ENCODE measurements at regions not wholly inside any gene's neighbourhood (a gene's known extent, or its start where the extent isn't known, plus 50 kb on each side); places are given as distances from the start of the nearest gene placed in this dataset.
"Not testable (repeated sequence)": the region's sequence is repeated elsewhere in the genome, so short reads cannot be mapped to it uniquely, and the experiment has no call there.

DNA sequence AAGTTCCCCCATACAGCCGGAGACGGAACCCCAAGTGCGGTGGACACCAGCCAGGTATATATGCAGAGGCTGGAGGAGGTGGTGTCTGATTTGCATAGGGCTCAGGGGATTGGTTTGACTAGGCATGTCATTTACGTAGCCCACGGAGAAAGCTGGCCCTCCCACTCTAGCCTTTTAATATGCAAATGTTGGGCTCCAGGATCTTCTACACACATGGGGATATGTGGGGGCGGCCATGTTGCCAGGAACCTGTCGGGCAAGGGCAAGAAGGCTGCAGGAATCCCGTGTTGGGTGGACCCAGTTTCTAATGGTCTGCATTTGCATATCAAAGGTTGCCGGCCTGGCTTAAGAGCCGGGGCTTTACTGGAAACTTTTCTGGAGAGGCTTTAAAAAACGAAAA, 57.4 kb downstream of the FTHL17 start:
- H3K36me3 ChIP-seq (ENCODE audit: control insufficient read depth in 5 of 5, insufficient read depth in 5 of 5, low read length in 5 of 5); H3K9ac ChIP-seq (ENCODE audit: low read length in 5 of 5); H3K4me1 ChIP-seq (ENCODE audit: control insufficient read depth in 5 of 5, insufficient read depth in 5 of 5, low read length in 5 of 5); H3K4me3 ChIP-seq (ENCODE audit: low read depth in 1 of 5, low read length in 5 of 5); H3K27ac ChIP-seq (ENCODE audit: low read depth, low read length); H3K9me3 ChIP-seq (ENCODE audit: control insufficient read depth in 5 of 5, low read length in 5 of 5); H3K27me3 ChIP-seq (ENCODE audit: control insufficient read depth in 5 of 5, insufficient read depth in 4 of 5, low read length in 5 of 5): not testable (repeated sequence)

DNA sequence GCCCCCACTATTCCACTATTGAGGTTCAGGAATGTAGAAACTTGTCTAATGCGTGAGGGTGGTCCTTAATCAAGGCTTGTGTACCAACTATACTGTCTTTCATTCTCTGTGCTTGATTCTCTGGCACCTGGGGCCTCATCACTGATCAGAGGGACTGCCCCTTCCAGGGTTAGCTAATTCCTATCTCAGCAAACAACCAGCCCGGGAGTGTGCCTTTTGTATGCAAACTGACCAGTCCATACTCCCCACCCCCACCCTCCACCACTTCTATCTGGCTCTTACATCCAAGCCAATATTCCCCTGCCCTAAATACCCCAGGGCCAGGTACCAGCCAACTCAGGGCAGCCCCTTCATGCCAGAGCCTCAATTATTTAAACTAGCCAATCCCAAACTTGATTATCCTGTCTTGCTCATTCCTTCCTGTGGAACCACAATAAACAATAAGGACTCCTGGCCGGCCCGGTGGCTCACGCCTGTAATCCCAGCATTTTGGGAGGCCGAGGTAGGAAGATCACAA, 59.3 kb downstream of the FTHL17 start:
- H3K27me3 ChIP-seq (ENCODE audit: control insufficient read depth in 5 of 5, insufficient read depth in 4 of 5, low read length in 5 of 5) = peaks cover 0 to 4% (median 0%) of the 10 kb centered on the region in 5 donors
- H3K27ac ChIP-seq (ENCODE audit: low read depth, low read length) = no peak overlapping the region
- no peak overlapping the region for H3K9ac ChIP-seq (ENCODE audit: low read length in 5 of 5)
- no peak overlapping the region for H3K4me3 ChIP-seq (ENCODE audit: low read depth in 1 of 5, low read length in 5 of 5)
- H3K36me3 ChIP-seq (ENCODE audit: control insufficient read depth in 5 of 5, insufficient read depth in 5 of 5, low read length in 5 of 5) = no peaks in the 10 kb centered on the region
- H3K4me1 ChIP-seq (ENCODE audit: control insufficient read depth in 5 of 5, insufficient read depth in 5 of 5, low read length in 5 of 5) = no peaks in the 10 kb centered on the region
- H3K9me3 ChIP-seq (ENCODE audit: control insufficient read depth in 5 of 5, low read length in 5 of 5) = peaks cover 0 to 8% (median 2%) of the 10 kb centered on the region in 5 donors

DNA sequence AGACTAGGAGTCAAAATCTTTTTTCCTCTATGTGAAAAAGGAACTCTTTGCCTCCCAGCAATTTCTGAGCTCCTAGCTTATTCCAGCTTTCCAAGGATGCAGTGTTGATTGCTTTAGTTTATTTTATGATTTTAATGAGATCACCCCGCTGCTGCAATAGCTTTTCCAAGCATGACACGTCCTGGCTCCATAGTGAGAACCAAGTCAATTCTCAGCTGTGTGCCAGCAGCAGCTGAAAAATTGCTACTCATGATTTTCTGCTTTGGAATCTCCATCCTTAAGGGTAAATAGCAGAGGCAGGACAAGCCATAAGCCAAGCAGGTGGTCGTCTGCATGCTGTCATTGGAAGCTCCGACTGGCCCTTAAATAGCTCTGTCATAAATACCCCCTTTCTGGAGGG, 64.5 kb downstream of the FTHL17 start:
- Histone ChIP-seq H3K4me3 (ENCODE audit: low read depth in 1 of 5, low read length in 5 of 5) (no peak overlapping the region), H3K4me1 (ENCODE audit: control insufficient read depth in 5 of 5, insufficient read depth in 5 of 5, low read length in 5 of 5) (no peaks in the 10 kb centered on the region), H3K9me3 (ENCODE audit: control insufficient read depth in 5 of 5, low read length in 5 of 5) (no peaks in the 10 kb centered on the region), H3K36me3 (ENCODE audit: control insufficient read depth in 5 of 5, insufficient read depth in 5 of 5, low read length in 5 of 5) (no peaks in the 10 kb centered on the region), H3K9ac (ENCODE audit: low read length in 5 of 5) (no peak overlapping the region), H3K27me3 (ENCODE audit: control insufficient read depth in 5 of 5, insufficient read depth in 4 of 5, low read length in 5 of 5) (peaks cover 0 to 5% (median 3%) of the 10 kb centered on the region in 5 donors), H3K27ac (ENCODE audit: low read depth, low read length) (no peak overlapping the region)

DNA sequence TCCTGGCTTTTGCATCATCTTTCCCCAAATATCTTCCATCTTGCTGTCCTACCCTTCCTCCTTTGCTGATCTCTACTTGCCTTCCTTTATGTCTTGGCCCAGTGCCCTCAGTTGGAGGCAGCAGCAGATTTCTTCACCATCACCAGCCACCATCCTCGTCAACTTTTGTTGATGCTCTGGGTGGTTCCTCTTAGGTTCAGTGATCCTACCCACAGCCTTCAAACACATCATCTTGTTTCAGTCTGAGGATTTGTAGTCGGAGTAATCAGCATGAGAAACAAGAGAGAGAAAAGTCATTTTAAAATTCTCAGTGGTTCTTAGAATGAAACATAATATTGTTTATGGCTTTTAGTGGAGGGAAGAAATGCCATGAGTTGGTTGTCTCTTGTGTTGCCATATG, 65.8 kb downstream of the FTHL17 start:
- Histone ChIP-seq H3K27me3 (ENCODE audit: control insufficient read depth in 5 of 5, insufficient read depth in 4 of 5, low read length in 5 of 5) (peaks cover 0 to 5% (median 3%) of the 10 kb centered on the region in 5 donors), H3K36me3 (ENCODE audit: control insufficient read depth in 5 of 5, insufficient read depth in 5 of 5, low read length in 5 of 5) (no peaks in the 10 kb centered on the region), H3K9me3 (ENCODE audit: control insufficient read depth in 5 of 5, low read length in 5 of 5) (no peaks in the 10 kb centered on the region), H3K4me3 (ENCODE audit: low read depth in 1 of 5, low read length in 5 of 5) (no peak overlapping the region), H3K9ac (ENCODE audit: low read length in 5 of 5) (no peak overlapping the region), H3K4me1 (ENCODE audit: control insufficient read depth in 5 of 5, insufficient read depth in 5 of 5, low read length in 5 of 5) (no peaks in the 10 kb centered on the region), H3K27ac (ENCODE audit: low read depth, low read length) (no peak overlapping the region)

DNA sequence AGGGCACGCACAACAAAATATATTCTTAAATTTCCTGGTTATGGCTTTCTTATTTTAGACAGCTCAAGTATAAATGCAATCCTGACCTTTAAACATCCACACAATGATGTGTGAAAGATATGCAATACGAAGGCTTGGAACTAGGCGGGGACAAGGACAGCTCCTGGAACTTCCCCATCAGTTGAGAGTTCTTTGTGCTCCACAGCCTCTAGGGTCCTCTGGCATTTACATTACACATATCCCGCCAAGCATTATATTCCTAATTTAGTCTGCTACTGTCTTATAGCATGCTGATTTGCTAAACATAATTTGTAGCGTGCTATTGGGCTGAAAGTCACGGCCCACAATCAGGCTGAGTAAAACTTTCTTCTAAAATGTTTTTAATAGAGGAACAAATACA, 74.4 kb downstream of the FTHL17 start:
- Histone ChIP-seq H3K36me3 (ENCODE audit: control insufficient read depth in 5 of 5, insufficient read depth in 5 of 5, low read length in 5 of 5) (no peaks in the 10 kb centered on the region), H3K27me3 (ENCODE audit: control insufficient read depth in 5 of 5, insufficient read depth in 4 of 5, low read length in 5 of 5) (peaks cover 0 to 10% (median 2%) of the 10 kb centered on the region in 5 donors), H3K9me3 (ENCODE audit: control insufficient read depth in 5 of 5, low read length in 5 of 5) (peaks cover 0 to 3% (median 0%) of the 10 kb centered on the region in 5 donors), H3K27ac (ENCODE audit: low read depth, low read length) (no peak overlapping the region), H3K4me1 (ENCODE audit: control insufficient read depth in 5 of 5, insufficient read depth in 5 of 5, low read length in 5 of 5) (no peaks in the 10 kb centered on the region), H3K4me3 (ENCODE audit: low read depth in 1 of 5, low read length in 5 of 5) (no peak overlapping the region), H3K9ac (ENCODE audit: low read length in 5 of 5) (no peak overlapping the region)

DNA sequence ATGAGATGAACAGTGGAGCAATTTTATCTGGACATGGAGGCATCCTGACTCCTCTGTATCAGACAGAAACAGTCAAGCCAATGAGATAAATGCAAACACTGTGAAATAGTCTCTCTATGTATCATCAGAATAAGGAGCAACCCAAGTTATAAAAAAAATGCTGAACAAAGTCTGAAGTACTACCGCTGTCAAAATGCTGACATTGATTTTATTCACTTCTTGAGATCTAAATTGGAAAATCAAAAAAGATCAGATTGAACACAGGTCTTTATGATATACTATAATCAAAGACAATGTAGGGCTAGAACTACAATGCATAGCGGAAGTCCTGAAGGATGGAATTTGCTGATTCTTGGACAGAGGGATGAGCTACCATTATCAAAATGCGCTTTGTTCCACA, 76.1 kb downstream of the FTHL17 start:
- H3K27me3 ChIP-seq (ENCODE audit: control insufficient read depth in 5 of 5, insufficient read depth in 4 of 5, low read length in 5 of 5) = peaks cover 0 to 10% (median 2%) of the 10 kb centered on the region in 5 donors
- no peaks in the 10 kb centered on the region for H3K4me1 ChIP-seq (ENCODE audit: control insufficient read depth in 5 of 5, insufficient read depth in 5 of 5, low read length in 5 of 5)
- H3K4me3 ChIP-seq (ENCODE audit: low read depth in 1 of 5, low read length in 5 of 5) = no peak overlapping the region
- H3K27ac ChIP-seq (ENCODE audit: low read depth, low read length) = no peak overlapping the region
- H3K36me3 ChIP-seq (ENCODE audit: control insufficient read depth in 5 of 5, insufficient read depth in 5 of 5, low read length in 5 of 5) = no peaks in the 10 kb centered on the region
- no peak overlapping the region for H3K9ac ChIP-seq (ENCODE audit: low read length in 5 of 5)
- peaks cover 0 to 3% (median 0%) of the 10 kb centered on the region in 5 donors for H3K9me3 ChIP-seq (ENCODE audit: control insufficient read depth in 5 of 5, low read length in 5 of 5)

DNA sequence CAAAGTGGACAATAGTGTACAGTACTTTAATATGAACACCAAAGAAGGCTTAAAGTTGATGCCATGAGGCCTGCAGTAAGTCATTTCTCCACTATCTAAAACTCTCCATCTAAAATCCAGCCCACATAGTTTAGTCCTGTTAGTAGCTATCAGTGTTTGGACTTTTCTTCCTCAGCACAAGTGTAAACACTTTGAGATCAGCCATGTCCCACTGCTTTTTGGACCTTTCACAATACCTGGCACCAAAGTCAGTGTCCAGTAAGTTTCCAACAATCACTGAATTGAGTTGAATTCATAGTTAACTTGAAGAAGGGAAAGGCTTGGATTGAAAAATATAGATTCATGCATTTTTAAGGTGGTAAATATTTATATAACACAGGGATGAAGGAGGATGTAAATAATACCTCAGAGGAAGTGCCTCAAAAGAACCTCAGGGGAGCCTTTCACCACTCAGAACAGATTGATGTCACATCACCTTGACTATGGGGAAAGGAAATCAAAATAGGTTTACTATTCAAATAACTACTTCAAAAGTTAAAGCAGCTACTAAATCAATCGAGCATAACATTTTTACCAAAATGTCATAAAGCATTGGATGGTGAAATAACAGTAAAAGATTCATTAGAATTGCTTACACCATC, 76.7 kb downstream of the FTHL17 start:
- H3K27ac ChIP-seq (ENCODE audit: low read depth, low read length) = no peak overlapping the region
- H3K36me3 ChIP-seq (ENCODE audit: control insufficient read depth in 5 of 5, insufficient read depth in 5 of 5, low read length in 5 of 5) = no peaks in the 10 kb centered on the region
- peaks cover 0 to 3% (median 0%) of the 10 kb centered on the region in 5 donors for H3K9me3 ChIP-seq (ENCODE audit: control insufficient read depth in 5 of 5, low read length in 5 of 5)
- H3K4me1 ChIP-seq (ENCODE audit: control insufficient read depth in 5 of 5, insufficient read depth in 5 of 5, low read length in 5 of 5) = no peaks in the 10 kb centered on the region
- H3K27me3 ChIP-seq (ENCODE audit: control insufficient read depth in 5 of 5, insufficient read depth in 4 of 5, low read length in 5 of 5) = peaks cover 0 to 10% (median 2%) of the 10 kb centered on the region in 5 donors
- H3K9ac ChIP-seq (ENCODE audit: low read length in 5 of 5) = no peak overlapping the region
- H3K4me3 ChIP-seq (ENCODE audit: low read depth in 1 of 5, low read length in 5 of 5) = no peak overlapping the region

DNA sequence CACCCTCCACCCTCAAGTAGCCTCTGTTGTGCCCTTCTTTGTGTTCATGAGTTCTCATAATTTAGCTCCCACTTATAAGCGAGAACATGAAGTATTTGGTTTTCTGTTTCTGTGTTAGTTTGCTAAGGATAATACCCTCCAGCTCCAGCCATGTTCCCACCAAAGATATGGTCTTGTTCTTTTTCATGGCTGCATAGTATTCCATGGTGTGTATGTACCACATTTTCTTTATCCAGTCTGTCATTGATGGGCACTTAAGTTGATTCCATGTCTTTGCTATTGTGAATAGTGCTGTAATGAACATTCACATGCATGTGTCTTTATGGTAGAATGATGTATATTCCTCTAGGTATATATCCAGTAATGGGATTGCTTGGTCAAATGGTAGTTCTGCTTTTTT, 77.8 kb downstream of the FTHL17 start:
- H3K36me3 ChIP-seq (ENCODE audit: control insufficient read depth in 5 of 5, insufficient read depth in 5 of 5, low read length in 5 of 5); H3K9me3 ChIP-seq (ENCODE audit: control insufficient read depth in 5 of 5, low read length in 5 of 5); H3K27ac ChIP-seq (ENCODE audit: low read depth, low read length); H3K27me3 ChIP-seq (ENCODE audit: control insufficient read depth in 5 of 5, insufficient read depth in 4 of 5, low read length in 5 of 5); H3K4me1 ChIP-seq (ENCODE audit: control insufficient read depth in 5 of 5, insufficient read depth in 5 of 5, low read length in 5 of 5); H3K9ac ChIP-seq (ENCODE audit: low read length in 5 of 5); H3K4me3 ChIP-seq (ENCODE audit: low read depth in 1 of 5, low read length in 5 of 5): not testable (repeated sequence)

DNA sequence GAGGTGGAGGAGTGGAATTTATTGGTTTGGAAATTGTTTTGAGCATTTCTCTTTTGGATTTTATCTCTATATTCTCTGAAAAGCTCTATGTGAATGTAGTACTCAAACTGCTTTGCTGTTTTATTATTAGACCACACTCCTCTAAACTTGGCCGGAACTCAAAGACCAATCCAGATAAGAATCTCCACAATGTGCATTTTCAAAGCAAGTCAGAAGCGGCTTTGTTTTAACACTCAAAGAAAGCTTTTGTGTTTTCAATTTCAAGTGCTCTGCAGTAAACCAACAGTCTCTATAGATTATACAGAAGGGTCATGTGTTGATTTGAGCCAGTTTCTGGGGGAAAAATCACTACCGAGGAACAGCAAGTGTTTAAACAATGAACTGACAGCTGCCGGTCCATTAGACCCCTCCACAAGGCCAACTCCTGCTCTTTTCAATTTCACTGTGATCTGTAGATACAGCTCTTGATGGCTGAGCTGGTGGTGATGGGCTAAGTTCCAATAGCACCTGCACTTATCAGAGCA, 79.4 kb downstream of the FTHL17 start:
- Histone ChIP-seq H3K9ac (ENCODE audit: low read length in 5 of 5) (no peak overlapping the region), H3K4me3 (ENCODE audit: low read depth in 1 of 5, low read length in 5 of 5) (no peak overlapping the region), H3K4me1 (ENCODE audit: control insufficient read depth in 5 of 5, insufficient read depth in 5 of 5, low read length in 5 of 5) (no peaks in the 10 kb centered on the region), H3K36me3 (ENCODE audit: control insufficient read depth in 5 of 5, insufficient read depth in 5 of 5, low read length in 5 of 5) (no peaks in the 10 kb centered on the region), H3K27me3 (ENCODE audit: control insufficient read depth in 5 of 5, insufficient read depth in 4 of 5, low read length in 5 of 5) (peaks cover 0 to 5% (median 0%) of the 10 kb centered on the region in 5 donors), H3K9me3 (ENCODE audit: control insufficient read depth in 5 of 5, low read length in 5 of 5) (peaks cover 0 to 3% (median 0%) of the 10 kb centered on the region in 5 donors), H3K27ac (ENCODE audit: low read depth, low read length) (no peak overlapping the region)

DNA sequence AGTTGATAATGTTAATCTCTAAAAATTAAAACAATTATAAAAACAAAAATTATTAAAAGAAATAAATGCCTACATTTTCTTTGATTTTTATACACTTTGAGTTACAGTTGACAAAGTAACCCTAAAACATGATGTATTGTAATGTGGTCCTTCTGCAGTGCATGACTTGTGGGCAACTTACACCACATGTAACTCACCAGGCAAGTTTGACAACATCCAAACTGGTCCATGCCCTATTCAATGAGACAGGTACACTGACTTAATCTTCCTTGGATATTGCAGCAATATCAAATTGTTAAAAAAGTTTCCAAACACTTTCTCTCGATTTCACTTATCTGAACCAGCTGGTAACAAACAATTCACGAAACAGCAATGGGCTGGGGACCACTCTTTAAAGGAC, 81.5 kb downstream of the FTHL17 start:
- Histone ChIP-seq H3K27ac (ENCODE audit: low read depth, low read length) (no peak overlapping the region), H3K36me3 (ENCODE audit: control insufficient read depth in 5 of 5, insufficient read depth in 5 of 5, low read length in 5 of 5) (no peaks in the 10 kb centered on the region), H3K9me3 (ENCODE audit: control insufficient read depth in 5 of 5, low read length in 5 of 5) (peaks cover 0 to 3% (median 0%) of the 10 kb centered on the region in 5 donors), H3K9ac (ENCODE audit: low read length in 5 of 5) (no peak overlapping the region), H3K27me3 (ENCODE audit: control insufficient read depth in 5 of 5, insufficient read depth in 4 of 5, low read length in 5 of 5) (peaks cover 0 to 5% (median 4%) of the 10 kb centered on the region in 5 donors), H3K4me3 (ENCODE audit: low read depth in 1 of 5, low read length in 5 of 5) (no peak overlapping the region), H3K4me1 (ENCODE audit: control insufficient read depth in 5 of 5, insufficient read depth in 5 of 5, low read length in 5 of 5) (no peaks in the 10 kb centered on the region)
